Activated naive CD8-positive, alpha-beta T cell treated with anti-CD3 and anti-CD28 coated beads, Interleukin-2, amount 50 U/mL, for 24 hours (primary cell): ENCODE measurements at regions not wholly inside any gene's neighbourhood (a gene's known extent, or its start where the extent isn't known, plus 50 kb on each side); places are given as distances from the start of the nearest gene placed in this dataset.

Experiments used
- ATAC-seq: fragments of 150-1000 bp; cut with Tn5 transposase; one replicate; pipeline ENCODE4 v1.10.0; 2021
- DNase-seq: peaks from one replicate; pipeline ENCODE4 v3.0.0; 2021
- H3K27ac Mint-ChIP-seq: one replicate; pipeline ENCODE4 v1.8.0; 2021; ENCODE audit warnings: mild to moderate bottlenecking, mixed read lengths
- H3K27me3 Mint-ChIP-seq: one replicate; pipeline ENCODE4 v1.8.0; 2021; ENCODE audit warnings: mixed read lengths
- H3K36me3 Mint-ChIP-seq: one replicate; pipeline ENCODE4 v1.8.0; 2021; ENCODE audit warnings: low read depth, mixed read lengths
- H3K4me1 Mint-ChIP-seq: one replicate; pipeline ENCODE4 v1.8.0; 2021; ENCODE audit warnings: mixed read lengths
- H3K4me3 Mint-ChIP-seq: one replicate; pipeline ENCODE4 v1.8.0; 2021; ENCODE audit warnings: mild to moderate bottlenecking, moderate library complexity, mixed read lengths
- H3K9me3 Mint-ChIP-seq: one replicate; pipeline ENCODE4 v1.8.0; 2021; ENCODE audit warnings: mixed read lengths

DNA sequence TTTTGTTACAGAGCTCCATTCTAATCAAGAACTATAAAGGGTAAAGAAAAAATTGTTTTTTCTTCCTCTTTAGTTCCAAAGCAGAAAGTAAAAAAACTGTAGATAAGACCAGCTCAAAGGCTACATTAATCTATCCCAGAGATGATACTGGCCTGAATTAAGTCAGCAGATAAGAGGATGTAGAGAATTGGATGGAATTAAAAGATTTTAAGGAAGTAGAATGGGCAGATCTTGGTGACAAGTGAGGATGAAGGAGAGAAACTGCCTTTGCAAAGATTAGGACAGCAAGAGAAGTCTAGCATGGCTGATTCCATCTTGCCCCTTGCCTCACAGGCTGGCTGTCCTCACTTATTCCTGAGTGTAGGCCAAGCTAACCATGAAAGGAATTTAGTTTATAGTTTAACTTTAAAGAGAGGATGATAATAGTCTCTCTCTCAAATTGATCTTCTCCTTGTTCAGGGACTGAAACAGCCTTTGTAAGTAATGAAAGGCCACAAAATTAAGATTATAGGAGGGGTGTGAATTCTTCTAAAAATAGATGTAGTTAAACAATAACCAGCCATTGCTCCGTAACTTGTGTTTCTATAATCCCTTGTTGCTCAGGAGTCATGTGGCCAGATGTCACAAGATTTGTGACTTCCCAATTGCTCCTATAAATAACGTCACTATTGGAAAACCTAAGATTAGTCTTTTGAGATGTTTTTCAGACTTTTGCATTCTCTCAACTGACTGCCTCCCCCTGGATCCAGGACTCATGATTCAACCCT lies 265.0 kb upstream of the USP24 start:
- no peak for ATAC-seq

DNA sequence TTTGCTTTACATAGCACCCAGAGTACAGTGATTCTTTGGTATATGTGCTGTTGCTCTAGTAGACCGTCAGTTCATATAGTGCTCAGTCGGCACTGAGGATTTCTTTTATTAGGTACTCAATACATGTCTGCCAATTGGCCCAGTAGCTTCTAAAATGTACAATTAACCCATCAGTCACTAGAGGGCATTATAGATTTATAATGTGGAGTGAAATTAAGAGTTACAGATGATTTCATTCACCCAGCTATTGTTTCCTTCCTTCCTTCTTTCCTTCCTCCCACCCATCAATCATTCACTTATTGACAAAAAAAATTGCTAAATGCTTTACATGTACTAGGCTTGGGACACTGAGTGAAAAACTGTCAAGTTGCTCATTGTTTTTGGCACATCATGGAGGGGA lies 263.6 kb upstream of the USP24 start:
- Mint-ChIP-seq H3K27ac (no peak overlapping the region), H3K4me1 (no peaks in the 10 kb centered on the region), H3K27me3 (peaks cover 19% of the 10 kb centered on the region), H3K36me3 (no peaks in the 10 kb centered on the region), H3K9me3 (no peaks in the 10 kb centered on the region), H3K4me3 (no peak overlapping the region)
- no peak for ATAC-seq
- no peak for DNase-seq

More for the DNA sequence above, 265.0 kb upstream of the USP24 start:
- H3K36me3 Mint-ChIP-seq, result no peaks in the 10 kb centered on the region
- H3K4me1 Mint-ChIP-seq, result no peaks in the 10 kb centered on the region
- peaks cover 11% of the 10 kb centered on the region for H3K27me3 Mint-ChIP-seq
- no peak for DNase-seq
- H3K4me3 Mint-ChIP-seq, result no peak overlapping the region
- H3K27ac Mint-ChIP-seq, result no peak overlapping the region
- no peaks in the 10 kb centered on the region for H3K9me3 Mint-ChIP-seq

DNA sequence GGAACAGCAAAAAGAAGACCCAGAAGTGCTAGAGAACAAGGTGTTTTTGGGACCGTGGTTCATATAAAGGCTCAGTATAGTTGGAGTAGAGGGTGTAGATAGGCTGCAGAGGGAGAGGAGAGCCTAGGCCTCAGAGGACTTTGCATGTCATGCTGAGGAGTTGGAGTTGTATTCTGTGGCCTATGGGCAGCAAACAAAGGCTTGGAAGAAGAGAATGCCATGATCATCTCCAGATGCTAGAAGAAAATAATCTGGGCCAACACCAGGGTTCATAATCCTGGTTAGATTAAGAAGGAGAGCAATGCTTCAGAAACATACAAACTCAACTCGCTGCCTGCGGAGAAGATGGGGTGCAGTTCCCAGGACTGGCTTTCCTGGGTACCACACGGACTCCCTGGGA lies 262.8 kb upstream of the USP24 start:
- ATAC-seq (no peak), DNase-seq (no peak)
- no peak overlapping the region for H3K27ac Mint-ChIP-seq
- H3K4me3 Mint-ChIP-seq, result no peak overlapping the region
- no peaks in the 10 kb centered on the region for H3K9me3 Mint-ChIP-seq
- no peaks in the 10 kb centered on the region for H3K36me3 Mint-ChIP-seq
- H3K27me3 Mint-ChIP-seq, result peaks cover 19% of the 10 kb centered on the region
- no peaks in the 10 kb centered on the region for H3K4me1 Mint-ChIP-seq

DNA sequence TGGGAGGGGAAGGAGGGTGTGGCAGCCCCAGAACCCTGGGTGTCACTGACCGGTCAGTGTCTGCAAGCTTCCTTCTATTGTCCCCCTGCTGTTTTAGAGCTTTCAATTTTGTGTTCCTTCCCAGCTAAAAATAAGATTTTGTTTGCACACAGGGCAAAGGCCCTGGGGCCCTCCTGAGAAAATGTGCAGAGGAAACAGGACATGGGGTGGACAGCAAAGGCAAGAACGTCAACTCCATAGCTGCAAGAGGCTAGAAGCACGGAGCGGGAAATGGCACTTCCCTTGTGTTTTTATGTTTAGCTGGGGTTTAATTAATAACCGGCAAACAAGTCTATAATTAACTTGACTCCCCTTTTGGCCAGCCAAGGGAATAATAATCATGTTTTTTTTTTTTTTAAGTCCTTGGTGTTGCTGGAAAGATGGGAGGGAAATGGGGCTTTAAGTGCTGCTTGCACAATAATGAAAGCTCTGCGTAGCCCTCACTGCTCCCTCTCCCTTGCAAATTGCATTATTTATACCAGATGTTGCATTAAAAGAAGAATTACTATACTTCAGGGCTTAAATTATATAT lies 261.4 kb upstream of the USP24 start:
- Mint-ChIP-seq H3K4me1 (no peaks in the 10 kb centered on the region), H3K27ac (no peak overlapping the region), H3K36me3 (no peaks in the 10 kb centered on the region), H3K9me3 (no peaks in the 10 kb centered on the region), H3K27me3 (peaks cover 14% of the 10 kb centered on the region), H3K4me3 (no peak overlapping the region)
- ATAC-seq (no peak), DNase-seq (no peak)

DNA sequence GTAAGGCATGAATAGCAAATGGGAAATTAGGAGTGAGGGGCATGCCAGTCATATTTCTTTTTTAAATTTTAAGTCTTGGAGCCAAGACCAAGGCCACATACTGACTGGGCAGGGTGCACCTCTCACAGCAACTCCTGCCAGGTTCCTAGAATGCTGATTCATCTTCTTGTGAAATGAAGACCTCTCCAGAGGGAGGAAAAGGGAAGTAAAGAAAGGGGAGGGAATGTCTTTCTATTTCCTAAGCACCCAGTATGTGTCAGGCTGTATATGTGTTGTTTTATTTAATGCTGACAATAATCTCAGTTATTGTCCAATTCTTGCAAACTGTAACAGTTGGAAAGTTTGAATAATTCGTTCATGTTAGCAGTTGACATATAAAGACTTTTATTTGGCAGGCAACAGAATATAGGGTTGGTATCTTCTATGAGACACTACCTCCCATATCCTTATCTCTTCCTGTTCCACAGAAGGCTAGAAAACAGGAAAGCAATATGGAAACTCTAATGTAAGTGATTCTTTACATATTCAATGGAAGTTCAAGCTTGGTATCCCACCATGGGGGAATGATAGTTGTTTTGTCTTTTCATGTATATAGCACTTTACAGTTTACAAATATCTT lies 259.1 kb upstream of the USP24 start:
- H3K36me3 Mint-ChIP-seq, result no peaks in the 10 kb centered on the region
- H3K27ac Mint-ChIP-seq, result no peak overlapping the region
- no peak for DNase-seq
- peaks cover 12% of the 10 kb centered on the region for H3K27me3 Mint-ChIP-seq
- no peak for ATAC-seq
- no peak overlapping the region for H3K4me3 Mint-ChIP-seq
- H3K9me3 Mint-ChIP-seq, result no peaks in the 10 kb centered on the region
- H3K4me1 Mint-ChIP-seq, result no peaks in the 10 kb centered on the region

DNA sequence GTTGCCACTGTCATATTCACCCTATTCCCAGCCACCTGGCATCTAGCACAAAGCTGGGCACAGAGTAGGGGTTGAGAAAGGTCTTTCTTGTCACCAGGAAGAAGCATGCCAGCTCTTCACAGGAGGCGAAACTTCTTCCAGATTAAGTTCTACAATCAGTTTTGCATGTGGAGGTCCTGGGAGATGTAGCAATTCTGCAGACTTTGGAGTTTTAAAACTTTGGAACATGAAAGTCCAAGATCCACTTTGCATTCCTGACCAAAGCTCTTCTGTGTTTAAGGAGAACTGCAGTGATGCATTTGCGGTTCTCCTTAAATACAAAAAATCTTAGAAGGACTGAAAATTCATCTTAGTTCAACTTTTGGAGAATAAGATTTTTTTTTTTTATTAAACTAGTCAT lies 258.5 kb upstream of the USP24 start:
- no peak for ATAC-seq
- Mint-ChIP-seq H3K27ac (no peak overlapping the region), H3K9me3 (no peaks in the 10 kb centered on the region), H3K4me3 (no peak overlapping the region), H3K36me3 (no peaks in the 10 kb centered on the region), H3K27me3 (peaks cover 12% of the 10 kb centered on the region), H3K4me1 (no peaks in the 10 kb centered on the region)
- DNase-seq, result no peak

DNA sequence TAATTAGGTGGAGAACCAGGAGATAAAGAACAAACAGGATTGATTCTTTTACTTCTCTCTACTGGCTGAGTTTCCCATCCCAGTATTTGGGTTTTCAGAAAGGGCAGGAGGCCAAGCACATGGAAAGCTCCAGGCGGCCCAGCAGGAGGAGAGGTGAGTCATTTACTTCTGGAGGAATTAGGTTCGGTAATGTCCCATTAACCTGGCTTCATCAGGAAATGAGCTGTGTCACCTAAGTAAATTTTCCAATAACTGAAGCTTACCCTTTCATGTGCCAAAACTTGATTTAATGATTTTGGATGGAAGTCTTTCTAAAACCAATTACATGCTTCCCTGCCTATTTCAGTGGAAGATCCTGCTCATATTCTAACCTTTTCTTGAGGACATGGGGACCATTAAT lies 257.6 kb upstream of the USP24 start:
- peaks cover 12% of the 10 kb centered on the region for H3K27me3 Mint-ChIP-seq

DNA sequence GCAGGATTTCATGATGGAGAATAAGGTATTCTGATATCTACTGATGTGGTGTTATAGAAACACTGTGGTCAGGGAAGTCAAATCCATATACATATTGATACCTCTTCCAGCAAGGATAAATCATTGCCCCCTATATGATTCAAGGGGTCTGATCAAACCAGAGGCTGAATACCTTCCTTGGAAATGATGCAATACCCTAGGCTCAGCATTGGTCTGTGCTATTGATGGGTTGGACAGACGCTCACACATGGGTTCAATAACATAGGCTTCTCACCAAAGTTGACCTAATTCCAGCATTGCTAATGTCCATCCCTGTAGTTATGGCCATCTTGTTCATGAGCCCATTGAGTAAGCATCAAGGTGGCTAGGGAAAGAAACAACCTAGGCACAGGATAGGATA lies 257.0 kb upstream of the USP24 start:
- Mint-ChIP-seq H3K27ac (no peak overlapping the region), H3K9me3 (no peaks in the 10 kb centered on the region), H3K36me3 (no peaks in the 10 kb centered on the region), H3K4me1 (no peaks in the 10 kb centered on the region), H3K27me3 (peaks cover 12% of the 10 kb centered on the region), H3K4me3 (no peak overlapping the region)
- ATAC-seq, result no peak
- no peak for DNase-seq

More for the DNA sequence above, 257.6 kb upstream of the USP24 start:
- H3K36me3 Mint-ChIP-seq, result no peaks in the 10 kb centered on the region
- no peaks in the 10 kb centered on the region for H3K9me3 Mint-ChIP-seq
- ATAC-seq, result no peak
- H3K4me3 Mint-ChIP-seq, result no peak overlapping the region
- no peak for DNase-seq
- no peak overlapping the region for H3K27ac Mint-ChIP-seq
- H3K4me1 Mint-ChIP-seq, result no peaks in the 10 kb centered on the region

DNA sequence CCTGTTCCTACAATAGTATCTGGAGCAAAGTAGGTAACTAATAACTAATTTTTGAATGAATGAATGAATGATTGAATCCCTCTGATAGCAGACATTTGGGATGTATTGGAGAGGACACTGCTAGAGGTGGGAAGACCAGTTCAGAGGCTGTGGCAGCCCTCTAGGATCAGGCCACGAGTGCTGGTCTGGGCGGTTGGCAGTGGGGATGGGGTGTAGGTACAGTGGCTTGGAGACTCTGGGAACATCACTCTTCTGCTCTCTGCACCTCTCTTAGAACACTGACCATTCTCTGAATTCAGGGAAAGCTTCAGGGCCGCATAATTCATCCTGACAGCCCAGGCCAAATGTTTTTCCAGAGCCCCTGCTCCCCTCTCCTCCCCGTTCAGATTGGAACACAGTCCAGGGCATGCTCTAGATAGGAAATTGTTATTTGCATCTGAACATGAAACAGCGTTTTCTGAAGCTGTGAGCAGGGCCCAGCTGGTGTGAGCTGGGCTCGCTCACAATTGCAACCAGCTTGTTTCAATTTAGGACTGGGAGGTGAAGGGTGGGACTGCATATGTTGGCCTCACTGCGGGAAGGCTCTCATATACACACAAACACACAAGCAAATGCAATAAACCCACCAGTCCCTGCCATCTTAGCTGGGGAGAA lies 253.1 kb upstream of the USP24 start:
- H3K4me1 Mint-ChIP-seq, result no peaks in the 10 kb centered on the region
- H3K27ac Mint-ChIP-seq, result no peak overlapping the region
- ATAC-seq (no peak), DNase-seq (no peak)
- H3K4me3 Mint-ChIP-seq, result no peak overlapping the region
- H3K27me3 Mint-ChIP-seq, result peaks cover 1% of the 10 kb centered on the region
- H3K9me3 Mint-ChIP-seq, result no peaks in the 10 kb centered on the region
- no peaks in the 10 kb centered on the region for H3K36me3 Mint-ChIP-seq

DNA sequence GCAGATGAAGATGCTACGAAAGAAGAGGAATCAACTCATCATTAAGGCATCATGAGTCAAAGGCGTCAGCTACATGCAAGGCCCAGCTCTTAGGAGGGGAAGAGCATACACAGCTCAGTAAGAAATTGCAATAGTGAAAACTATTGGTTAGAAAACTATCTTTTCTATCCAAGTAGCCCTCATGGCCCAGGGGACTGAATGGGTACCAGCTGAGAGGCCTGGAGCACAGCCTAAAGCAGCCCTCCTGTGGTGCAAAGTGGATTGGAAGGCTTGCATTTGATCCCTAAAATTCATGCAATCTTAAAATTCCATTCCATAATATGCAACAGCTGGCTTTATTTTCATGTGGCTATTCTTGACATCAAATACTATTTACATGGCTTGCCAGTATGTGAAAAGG lies 251.8 kb upstream of the USP24 start:
- H3K36me3 Mint-ChIP-seq, result no peaks in the 10 kb centered on the region
- DNase-seq, result no peak
- H3K4me1 Mint-ChIP-seq, result no peaks in the 10 kb centered on the region
- H3K27ac Mint-ChIP-seq, result no peak overlapping the region
- H3K9me3 Mint-ChIP-seq, result no peaks in the 10 kb centered on the region
- no peak for ATAC-seq
- H3K4me3 Mint-ChIP-seq, result no peak overlapping the region
- H3K27me3 Mint-ChIP-seq, result peaks cover 3% of the 10 kb centered on the region

DNA sequence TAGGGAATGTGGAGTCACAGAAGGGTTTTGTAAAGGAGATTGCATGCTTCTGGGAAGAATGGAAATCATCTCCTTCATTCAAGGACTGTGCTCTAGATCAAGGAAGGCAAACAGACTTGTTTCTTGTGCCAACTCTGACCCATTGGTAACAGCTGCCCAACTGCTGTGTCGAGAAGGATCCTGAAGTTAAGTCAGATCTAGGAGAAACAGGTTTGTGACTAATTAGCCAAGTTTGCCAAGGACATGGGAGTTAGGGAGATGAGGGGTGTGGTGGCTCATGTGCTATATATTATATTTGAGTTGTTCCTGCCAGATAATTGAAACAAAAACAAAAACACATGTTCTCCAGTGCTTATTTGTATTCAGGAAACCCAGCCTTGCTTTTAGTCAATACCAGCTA lies 251.2 kb upstream of the USP24 start:
- ATAC-seq (no peak), DNase-seq (no peak)
- H3K4me1 Mint-ChIP-seq, result no peaks in the 10 kb centered on the region
- H3K27me3 Mint-ChIP-seq, result peaks cover 3% of the 10 kb centered on the region
- H3K9me3 Mint-ChIP-seq, result no peaks in the 10 kb centered on the region
- no peaks in the 10 kb centered on the region for H3K36me3 Mint-ChIP-seq
- no peak overlapping the region for H3K4me3 Mint-ChIP-seq
- no peak overlapping the region for H3K27ac Mint-ChIP-seq

DNA sequence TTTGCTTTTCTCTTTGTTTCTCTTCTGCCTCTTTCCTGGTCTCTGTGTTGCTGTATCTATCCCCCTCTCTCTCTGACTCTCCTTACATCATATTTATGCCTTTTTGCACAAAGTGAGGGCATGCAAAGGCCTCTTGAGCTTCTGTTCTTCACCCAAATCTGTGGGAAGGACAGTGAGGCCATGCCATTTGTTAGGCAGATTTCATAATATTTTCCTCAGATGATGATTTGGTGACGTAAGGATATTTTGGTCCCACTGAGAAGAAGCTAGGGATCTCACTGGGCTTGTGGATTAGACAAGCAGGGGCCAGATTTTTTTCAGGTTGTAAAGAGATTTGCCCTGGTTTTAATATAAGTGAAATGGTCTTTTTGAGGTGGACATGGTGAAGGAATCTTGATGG lies 249.4 kb upstream of the USP24 start:
- ATAC-seq (no peak), DNase-seq (no peak)
- no peak overlapping the region for H3K4me3 Mint-ChIP-seq
- no peaks in the 10 kb centered on the region for H3K4me1 Mint-ChIP-seq
- no peaks in the 10 kb centered on the region for H3K36me3 Mint-ChIP-seq
- no peak overlapping the region for H3K27ac Mint-ChIP-seq
- H3K27me3 Mint-ChIP-seq, result peaks cover 3% of the 10 kb centered on the region
- H3K9me3 Mint-ChIP-seq, result no peaks in the 10 kb centered on the region

DNA sequence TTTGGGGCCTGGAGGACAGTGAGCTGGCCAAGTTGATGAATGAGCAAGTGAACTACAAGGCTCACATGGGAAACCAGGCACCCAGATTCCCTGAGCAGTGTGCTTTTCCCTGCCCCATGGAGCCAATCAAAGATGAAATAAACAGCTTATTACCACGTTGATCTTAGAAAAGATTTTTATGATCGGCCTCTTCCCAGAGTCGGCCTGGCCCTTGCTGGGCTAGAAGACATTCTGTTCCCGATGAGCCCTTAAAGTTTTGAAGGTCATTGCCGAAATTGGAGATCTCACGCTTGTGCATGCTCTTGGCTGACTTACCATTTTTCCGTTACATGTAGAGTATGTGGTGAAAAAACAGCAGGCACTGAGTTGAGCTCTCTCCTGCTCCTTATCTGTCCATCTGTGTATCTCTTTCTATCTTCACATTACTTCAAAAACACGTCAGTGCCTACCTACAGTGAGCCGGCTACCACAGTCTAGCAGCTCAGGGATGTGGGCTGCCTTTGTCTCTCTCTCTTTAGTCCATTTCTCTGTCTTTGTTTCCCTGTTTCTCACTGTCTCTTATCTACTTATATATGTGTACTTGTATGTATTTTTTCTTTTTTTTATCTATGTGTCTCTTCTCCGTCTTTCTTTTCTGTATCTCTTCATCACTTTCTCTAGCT lies 248.8 kb upstream of the USP24 start:
- Mint-ChIP-seq H3K4me3 (no peak overlapping the region), H3K9me3 (no peaks in the 10 kb centered on the region), H3K36me3 (no peaks in the 10 kb centered on the region), H3K4me1 (no peaks in the 10 kb centered on the region), H3K27me3 (peaks cover 6% of the 10 kb centered on the region), H3K27ac (no peak overlapping the region)
- ATAC-seq, result peak; percentile 40
- no peak for DNase-seq

DNA sequence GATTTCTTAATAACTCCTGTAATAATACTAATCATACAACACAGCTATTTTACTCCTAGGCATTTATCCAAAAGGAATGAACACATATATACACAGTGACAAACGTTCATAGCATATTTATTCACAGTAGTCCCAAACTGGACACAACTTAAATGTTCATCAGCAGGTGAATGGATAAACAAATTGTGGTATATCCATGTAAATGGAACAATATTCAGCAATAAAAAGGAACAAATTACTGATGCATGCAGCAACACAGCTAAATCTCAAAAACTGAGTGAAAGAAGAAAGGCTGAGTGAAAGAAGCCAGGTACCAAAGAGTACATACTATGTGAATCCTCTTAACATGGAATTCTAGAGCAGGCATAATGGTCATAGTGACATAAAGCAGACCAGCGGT lies 242.7 kb upstream of the USP24 start:
- DNase-seq (no peak), ATAC-seq (no peak)
- H3K4me3 Mint-ChIP-seq, result no peak overlapping the region
- H3K27me3 Mint-ChIP-seq, result peaks cover 5% of the 10 kb centered on the region
- no peaks in the 10 kb centered on the region for H3K36me3 Mint-ChIP-seq
- H3K9me3 Mint-ChIP-seq, result peaks cover 15% of the 10 kb centered on the region
- no peak overlapping the region for H3K27ac Mint-ChIP-seq
- H3K4me1 Mint-ChIP-seq, result no peaks in the 10 kb centered on the region
